VCaP (cell line): ENCODE measurements at regions not wholly inside any gene's neighbourhood (a gene's known extent, or its start where the extent isn't known, plus 50 kb on each side); places are given as distances from the start of the nearest gene placed in this dataset.

ENCODE experiments used
- H3K27ac ChIP-seq: fragments of 450-650 bp; 2 replicates; pipeline ENCODE4 v1.5.1; 2017
- TF ChIP-seq, protein P1 (sequence below): fragments of 450-650 bp; conservative IDR thresholded peaks from 2 replicates; pipeline ENCODE4 v1.5.1; 2017; ENCODE audit warnings: mild to moderate bottlenecking, moderate library complexity

- no peak overlapping the region for H3K27ac ChIP-seq
- TF ChIP-seq, protein P1, sequence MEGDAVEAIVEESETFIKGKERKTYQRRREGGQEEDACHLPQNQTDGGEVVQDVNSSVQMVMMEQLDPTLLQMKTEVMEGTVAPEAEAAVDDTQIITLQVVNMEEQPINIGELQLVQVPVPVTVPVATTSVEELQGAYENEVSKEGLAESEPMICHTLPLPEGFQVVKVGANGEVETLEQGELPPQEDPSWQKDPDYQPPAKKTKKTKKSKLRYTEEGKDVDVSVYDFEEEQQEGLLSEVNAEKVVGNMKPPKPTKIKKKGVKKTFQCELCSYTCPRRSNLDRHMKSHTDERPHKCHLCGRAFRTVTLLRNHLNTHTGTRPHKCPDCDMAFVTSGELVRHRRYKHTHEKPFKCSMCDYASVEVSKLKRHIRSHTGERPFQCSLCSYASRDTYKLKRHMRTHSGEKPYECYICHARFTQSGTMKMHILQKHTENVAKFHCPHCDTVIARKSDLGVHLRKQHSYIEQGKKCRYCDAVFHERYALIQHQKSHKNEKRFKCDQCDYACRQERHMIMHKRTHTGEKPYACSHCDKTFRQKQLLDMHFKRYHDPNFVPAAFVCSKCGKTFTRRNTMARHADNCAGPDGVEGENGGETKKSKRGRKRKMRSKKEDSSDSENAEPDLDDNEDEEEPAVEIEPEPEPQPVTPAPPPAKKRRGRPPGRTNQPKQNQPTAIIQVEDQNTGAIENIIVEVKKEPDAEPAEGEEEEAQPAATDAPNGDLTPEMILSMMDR, result no peak
These were observed 246.0 kb upstream of the TENM4 start for GRCh38 chr11:79686703-79687419.

GRCh38 chr11:79683930-79684329 lies 243.1 kb upstream of the TENM4 start:
- TF ChIP-seq, protein P1, result no peak

DNA sequence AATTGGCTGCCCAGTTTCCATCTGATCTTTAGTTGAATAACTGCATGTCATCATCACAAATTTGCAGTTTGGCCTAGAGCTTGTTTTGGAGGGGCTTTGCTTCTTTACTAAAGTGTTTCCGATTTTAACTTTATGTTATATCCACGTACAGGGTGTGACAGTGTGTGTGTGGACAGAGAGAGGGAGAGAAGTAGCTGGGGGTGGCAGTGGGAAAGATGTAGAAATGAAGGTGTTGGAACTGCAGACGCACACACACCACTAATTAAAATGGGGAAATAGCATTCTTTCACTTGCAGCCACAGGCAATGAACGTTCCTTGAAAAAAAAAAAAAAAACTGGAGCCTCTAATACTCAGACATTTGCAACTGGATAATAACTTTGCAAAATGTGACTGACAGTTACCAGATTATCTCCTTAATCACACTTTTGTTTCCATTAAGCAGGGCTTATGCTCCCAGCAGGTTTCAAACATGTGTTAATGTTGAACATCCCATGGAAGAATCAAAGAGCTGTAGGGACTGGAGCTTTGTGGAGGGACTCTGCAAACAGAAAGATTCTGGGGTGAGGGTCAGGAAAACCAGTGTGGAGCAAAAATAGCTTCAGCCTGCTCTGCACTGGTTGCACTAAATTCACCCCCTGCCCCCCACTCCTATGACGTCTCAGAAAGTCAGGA lies 238.1 kb upstream of the TENM4 start:
- TF ChIP-seq, protein P1, result no peak
- no peak overlapping the region for H3K27ac ChIP-seq

More at GRCh38 chr11:79683930-79684329, 243.1 kb upstream of the TENM4 start:
- no peak overlapping the region for H3K27ac ChIP-seq

- H3K27ac ChIP-seq, result no peak overlapping the region
- TF ChIP-seq, protein P1, result no peak
These were observed 235.6 kb upstream of the TENM4 start for GRCh38 chr11:79676396-79676795.

- H3K27ac ChIP-seq, result no peak overlapping the region
- TF ChIP-seq, protein P1, result no peak
These were observed 234.3 kb upstream of the TENM4 start for GRCh38 chr11:79675081-79675480.

DNA sequence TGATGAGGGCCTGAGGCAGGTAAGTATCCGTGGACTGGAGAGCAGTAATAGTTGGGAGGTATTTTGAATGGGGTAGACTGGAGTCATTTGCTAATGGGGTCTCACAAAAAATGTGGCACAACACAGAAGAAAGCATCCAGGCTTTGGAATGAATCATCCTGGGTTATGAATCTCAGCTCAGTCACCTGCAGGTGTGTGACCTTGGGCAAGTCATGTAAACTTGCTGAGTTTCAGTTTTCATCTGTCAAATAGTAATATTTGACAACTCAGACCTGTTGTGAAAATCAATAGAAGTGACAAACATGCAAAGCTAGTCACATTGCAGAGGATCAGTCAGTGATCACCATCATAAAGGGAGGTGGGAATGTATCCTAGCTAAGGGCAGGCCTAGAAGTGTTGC lies 232.0 kb upstream of the TENM4 start:
- TF ChIP-seq, protein P1, result no peak
- H3K27ac ChIP-seq, result no peak overlapping the region

- TF ChIP-seq, protein P1, result no peak
- H3K27ac ChIP-seq, result no peak overlapping the region
These were observed 230.6 kb upstream of the TENM4 start for GRCh38 chr11:79671401-79671800.
